AG04450 (cell line): ENCODE measurements at regions not wholly inside any gene's neighbourhood (a gene's known extent, or its start where the extent isn't known, plus 50 kb on each side); places are given as distances from the start of the nearest gene placed in this dataset.

Source experiments
- CTCF ChIA-PET: fragments of 300-600, 350-600 bp; formaldehyde crosslinking; extraction: SDS; loops from one replicate; lab custom pipeline; 2022; ENCODE audit warnings: antibody characterized with exemption, inconsistent platforms; lab: Charles Lee
- POLR2A ChIA-PET: fragments of 350-600 bp; formaldehyde crosslinking; extraction: SDS; loops from one replicate; lab custom pipeline; 2021; ENCODE audit warnings: antibody characterized with exemption, inconsistent platforms; lab: Yijun Ruan, JAX
- DNase-seq: peaks from one replicate; pipeline ENCODE4 v3.0.0-alpha.2; 2011; ENCODE audit warnings: low read depth, low spot score
- H3K27ac ChIP-seq: one replicate; pipeline ENCODE4 v1.5.1; 2012; ENCODE audit warnings: low read depth, low read length, control low read depth
- H3K27me3 ChIP-seq: one replicate; pipeline ENCODE4 v1.6.0; 2012; ENCODE audit warnings: low read length; ENCODE audit not compliant: control insufficient read depth, insufficient read depth
- H3K4me3 ChIP-seq: 2 replicates; pipeline ENCODE4 v1.5.1; 2011; ENCODE audit warnings: mild to moderate bottlenecking, low read depth, low read length, control low read depth
- H3K9me3 ChIP-seq: 2 replicates; pipeline ENCODE4 v1.5.1; 2012; ENCODE audit warnings: low read length; ENCODE audit not compliant: control insufficient read depth, insufficient read depth
- TF ChIP-seq, protein P1 (sequence below): IDR thresholded peaks from 2 replicates; pipeline ENCODE4 v1.5.1; 2011; ENCODE audit warnings: low read depth, low read length, control low read depth, inconsistent platforms

DNA sequence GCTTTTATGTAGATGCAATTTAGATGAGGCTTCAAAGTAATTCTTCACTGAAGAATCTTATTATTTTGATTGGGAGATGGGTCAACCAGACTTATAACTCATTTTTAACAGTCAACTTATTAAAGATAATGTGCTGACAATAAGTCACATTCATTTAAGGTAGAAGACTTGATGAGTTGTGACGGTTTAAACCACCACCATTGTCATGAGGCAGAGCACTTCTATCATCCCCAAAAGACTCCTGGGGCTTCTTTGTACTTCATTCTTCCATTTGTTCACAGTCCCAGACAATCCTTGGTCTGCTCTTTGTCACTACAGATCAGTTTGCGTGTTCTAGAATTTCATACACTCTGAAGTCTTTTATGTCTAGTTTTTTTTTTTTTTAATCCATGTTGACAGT lies 346.1 kb downstream of the RASEF start:
- Histone ChIP-seq H3K27me3 (no peaks in the 10 kb centered on the region), H3K27ac (no peak overlapping the region), H3K9me3 (no peaks in the 10 kb centered on the region), H3K4me3 (no peak overlapping the region)
- CTCF ChIA-PET: no interaction called here
- POLR2A ChIA-PET: no interaction called here
- TF ChIP-seq, protein P1, sequence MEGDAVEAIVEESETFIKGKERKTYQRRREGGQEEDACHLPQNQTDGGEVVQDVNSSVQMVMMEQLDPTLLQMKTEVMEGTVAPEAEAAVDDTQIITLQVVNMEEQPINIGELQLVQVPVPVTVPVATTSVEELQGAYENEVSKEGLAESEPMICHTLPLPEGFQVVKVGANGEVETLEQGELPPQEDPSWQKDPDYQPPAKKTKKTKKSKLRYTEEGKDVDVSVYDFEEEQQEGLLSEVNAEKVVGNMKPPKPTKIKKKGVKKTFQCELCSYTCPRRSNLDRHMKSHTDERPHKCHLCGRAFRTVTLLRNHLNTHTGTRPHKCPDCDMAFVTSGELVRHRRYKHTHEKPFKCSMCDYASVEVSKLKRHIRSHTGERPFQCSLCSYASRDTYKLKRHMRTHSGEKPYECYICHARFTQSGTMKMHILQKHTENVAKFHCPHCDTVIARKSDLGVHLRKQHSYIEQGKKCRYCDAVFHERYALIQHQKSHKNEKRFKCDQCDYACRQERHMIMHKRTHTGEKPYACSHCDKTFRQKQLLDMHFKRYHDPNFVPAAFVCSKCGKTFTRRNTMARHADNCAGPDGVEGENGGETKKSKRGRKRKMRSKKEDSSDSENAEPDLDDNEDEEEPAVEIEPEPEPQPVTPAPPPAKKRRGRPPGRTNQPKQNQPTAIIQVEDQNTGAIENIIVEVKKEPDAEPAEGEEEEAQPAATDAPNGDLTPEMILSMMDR: no peak
- DNase-seq: no peak

DNA sequence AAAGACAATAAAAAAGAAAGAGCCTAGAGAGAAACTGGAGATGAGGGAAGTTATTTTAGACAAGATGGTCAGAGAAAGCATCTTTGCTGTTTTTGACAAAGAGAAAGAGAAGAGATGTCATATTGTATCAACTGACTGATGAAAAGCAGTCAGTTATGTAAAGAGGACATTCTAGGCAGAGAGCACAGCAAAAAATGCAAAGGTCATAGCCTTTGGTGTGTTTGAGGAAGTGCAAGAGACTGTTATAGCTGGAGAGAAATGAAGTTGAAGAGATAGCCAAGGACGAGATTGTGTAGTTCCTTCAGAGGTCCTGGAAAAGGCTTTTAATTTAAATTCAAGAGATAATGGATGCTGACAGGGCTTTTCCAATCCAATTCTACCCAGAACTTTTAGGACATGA lies 342.4 kb downstream of the RASEF start:
- H3K9me3 ChIP-seq: no peaks in the 10 kb centered on the region
- no peak overlapping the region for H3K4me3 ChIP-seq
- no peak for DNase-seq
- H3K27me3 ChIP-seq: no peaks in the 10 kb centered on the region
- ChIA-PET POLR2A (no interaction called here), CTCF (no interaction called here)
- TF ChIP-seq, protein P1: no peak
- H3K27ac ChIP-seq: no peak overlapping the region

DNA sequence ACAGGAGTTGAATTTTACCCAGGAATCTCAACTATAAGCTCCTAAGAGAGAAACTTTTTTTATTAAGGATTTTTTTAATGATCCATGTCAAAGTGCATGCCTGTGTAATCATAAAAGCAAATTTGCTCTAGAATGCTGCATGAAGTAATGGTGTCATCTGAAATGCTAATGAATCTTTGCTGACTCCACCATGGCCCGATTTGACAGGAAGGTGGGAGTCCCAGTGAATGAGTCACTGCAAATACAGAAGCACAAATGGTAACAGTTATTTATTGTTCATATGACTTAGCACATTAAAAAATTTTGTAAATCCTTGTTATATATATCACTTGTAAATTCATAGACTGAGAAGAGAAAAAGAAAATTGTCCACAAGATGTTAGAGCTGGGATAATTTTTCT lies 341.3 kb downstream of the RASEF start:
- ChIA-PET CTCF (no interaction called here), POLR2A (no interaction called here)
- Histone ChIP-seq H3K27ac (no peak overlapping the region), H3K27me3 (no peaks in the 10 kb centered on the region), H3K4me3 (no peak overlapping the region), H3K9me3 (no peaks in the 10 kb centered on the region)
- TF ChIP-seq, protein P1: no peak
- DNase-seq: no peak

DNA sequence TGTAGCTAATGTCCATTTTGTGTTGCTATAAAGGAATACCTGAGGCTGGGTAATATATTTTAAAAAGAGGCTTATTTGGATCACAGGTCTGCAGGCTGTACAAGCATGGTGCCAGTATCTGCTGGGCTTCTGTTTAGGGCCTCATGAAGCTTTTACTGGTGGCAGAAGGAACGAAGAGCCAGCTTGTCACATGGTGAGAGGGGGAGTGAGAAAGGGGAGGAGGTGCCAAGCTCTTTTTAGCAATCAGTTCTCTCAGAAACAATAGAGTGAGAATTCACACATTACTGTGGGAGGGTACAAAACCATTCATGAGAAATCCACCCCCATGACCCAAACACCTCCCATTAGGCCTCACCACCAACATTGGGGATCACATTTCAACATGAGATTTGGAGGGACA lies 340.9 kb downstream of the RASEF start:
- TF ChIP-seq, protein P1: no peak
- no peaks in the 10 kb centered on the region for H3K9me3 ChIP-seq
- POLR2A ChIA-PET: no interaction called here
- DNase-seq: no peak
- CTCF ChIA-PET: no interaction called here
- H3K27me3 ChIP-seq: no peaks in the 10 kb centered on the region
- no peak overlapping the region for H3K4me3 ChIP-seq
- no peak overlapping the region for H3K27ac ChIP-seq

DNA sequence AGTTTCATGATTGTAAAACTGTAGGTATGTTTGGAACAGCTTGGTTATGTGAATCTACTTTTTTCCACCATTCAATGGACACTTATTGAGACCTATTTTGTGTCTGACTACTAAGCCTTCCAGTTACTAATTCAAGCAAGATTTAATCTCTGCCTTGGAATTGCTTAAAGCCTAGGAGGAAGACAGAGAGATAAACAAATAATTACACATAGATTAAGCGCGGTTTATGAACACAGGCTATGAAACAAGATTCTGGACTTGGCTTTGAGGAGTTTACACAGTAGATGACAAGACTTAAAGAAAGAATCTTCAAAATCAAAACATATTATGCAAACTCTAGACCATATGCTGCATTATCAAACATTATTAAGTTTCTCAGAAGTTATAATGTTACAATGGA lies 340.4 kb downstream of the RASEF start:
- no peaks in the 10 kb centered on the region for H3K9me3 ChIP-seq
- ChIA-PET CTCF (no interaction called here), POLR2A (no interaction called here)
- TF ChIP-seq, protein P1: no peak
- no peak overlapping the region for H3K4me3 ChIP-seq
- no peaks in the 10 kb centered on the region for H3K27me3 ChIP-seq
- H3K27ac ChIP-seq: no peak overlapping the region
- DNase-seq: no peak
